Femur (tissue), 1 donor: ENCODE measurements at regions not wholly inside any gene's neighbourhood (a gene's known extent, or its start where the extent isn't known, plus 50 kb on each side); places are given as distances from the start of the nearest gene placed in this dataset.

ENCODE experiments used
- DNase-seq: peaks from one replicate; pipeline ENCODE4 v3.0.0-alpha.2; 2017

DNA sequence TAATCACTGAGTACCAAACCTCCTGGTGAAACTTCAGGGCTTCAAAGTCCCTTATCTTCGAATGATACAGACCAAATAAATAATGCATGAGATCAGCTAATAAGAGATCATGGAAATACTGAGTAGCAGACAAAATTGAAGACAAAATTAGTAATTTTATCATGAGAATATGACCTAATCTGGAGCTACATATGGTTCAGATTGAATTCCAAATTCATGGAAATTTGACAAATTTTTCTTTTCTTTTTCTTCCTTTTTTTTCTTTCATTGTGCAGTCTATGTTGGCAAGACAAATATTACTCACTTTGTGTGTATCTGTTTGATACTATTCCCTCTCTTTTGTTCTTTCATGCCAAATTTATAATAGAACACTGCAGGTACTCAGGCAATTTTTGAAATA, 218.1 kb upstream of the KCNJ16 start:
- DNase-seq, result no peak

DNA sequence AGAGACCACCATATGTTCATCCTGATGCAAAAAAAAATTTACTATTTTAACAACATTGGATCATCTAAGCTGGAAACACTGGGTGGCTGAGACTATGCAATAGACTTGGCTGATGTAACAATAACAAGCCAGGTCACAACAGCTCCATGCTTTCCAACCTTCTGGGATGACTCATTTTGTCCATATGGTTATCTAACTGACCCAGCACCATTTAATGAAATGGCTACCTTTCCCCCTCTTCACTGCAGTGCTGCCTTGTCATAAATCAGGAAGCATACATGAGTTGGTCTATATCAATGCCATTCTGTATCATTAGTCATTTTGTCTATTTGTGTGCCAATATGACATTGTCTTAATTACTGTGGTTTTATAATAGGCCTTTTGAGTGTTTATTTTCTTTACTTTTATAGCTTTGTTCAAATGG, 217.6 kb upstream of the KCNJ16 start:
- no peak for DNase-seq

DNA sequence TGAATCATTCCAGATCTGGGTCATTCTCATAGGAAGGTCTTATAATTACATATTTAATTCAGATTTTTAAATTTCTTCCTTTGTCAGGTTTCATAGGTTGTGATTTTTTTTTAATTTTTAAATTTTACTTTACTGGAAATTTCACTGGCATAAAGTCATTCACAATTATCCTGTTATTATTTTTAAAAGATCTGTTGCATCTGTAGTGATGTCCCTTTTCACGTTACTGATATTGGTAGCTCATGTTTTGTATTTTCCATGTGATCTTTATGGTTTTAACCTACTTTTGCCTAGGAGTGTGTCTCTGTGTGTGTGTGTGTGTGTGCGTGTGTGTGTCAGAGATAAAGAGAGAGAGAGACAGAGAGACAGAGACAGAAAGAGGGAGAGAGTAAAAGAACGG, 216.6 kb upstream of the KCNJ16 start:
- no peak for DNase-seq

DNA sequence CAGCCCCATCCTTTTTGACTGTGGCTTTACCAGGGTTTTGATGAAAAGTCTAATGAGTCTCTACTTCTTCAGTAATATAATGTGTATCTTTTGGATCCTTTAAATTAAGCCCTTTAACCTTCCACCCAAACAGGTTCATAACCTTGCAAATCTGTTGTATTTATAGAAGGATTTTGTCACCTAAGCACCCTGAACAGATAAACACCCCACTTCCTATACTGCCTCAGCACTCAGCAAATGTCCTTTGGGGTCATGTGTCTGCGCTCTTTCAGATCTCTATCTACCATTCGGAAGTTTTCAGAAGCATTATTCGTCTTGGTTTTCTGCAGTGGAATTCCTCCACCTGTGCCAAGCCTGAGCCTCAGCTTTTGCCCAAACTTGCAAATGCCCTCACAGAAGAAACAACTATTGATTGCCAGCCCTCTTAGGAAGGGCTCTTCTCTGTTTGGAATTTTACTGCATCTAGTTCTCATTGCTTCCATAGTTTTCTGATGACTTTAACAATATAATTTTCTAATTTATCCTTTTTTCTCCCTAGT, 214.8 kb upstream of the KCNJ16 start:
- no peak for DNase-seq

DNA sequence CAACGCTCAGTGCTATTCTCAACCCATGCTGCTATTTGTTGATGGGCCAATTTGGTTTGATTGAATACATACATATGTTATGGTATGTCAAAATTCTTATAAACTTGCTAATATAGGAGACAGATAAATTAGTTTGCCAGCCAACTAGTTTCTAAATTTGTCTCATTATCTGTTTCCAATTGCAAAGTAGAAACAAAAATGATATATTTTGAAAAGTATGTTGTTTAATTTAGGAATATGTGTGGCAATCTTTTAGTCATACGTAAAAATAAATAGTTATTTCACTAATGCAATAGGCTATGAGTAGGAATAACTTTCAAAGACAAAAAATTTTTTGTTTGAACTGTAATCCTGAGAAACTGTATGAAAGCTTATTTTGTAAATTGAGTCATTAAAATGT, 210.6 kb upstream of the KCNJ16 start:
- DNase-seq, result no peak

DNA sequence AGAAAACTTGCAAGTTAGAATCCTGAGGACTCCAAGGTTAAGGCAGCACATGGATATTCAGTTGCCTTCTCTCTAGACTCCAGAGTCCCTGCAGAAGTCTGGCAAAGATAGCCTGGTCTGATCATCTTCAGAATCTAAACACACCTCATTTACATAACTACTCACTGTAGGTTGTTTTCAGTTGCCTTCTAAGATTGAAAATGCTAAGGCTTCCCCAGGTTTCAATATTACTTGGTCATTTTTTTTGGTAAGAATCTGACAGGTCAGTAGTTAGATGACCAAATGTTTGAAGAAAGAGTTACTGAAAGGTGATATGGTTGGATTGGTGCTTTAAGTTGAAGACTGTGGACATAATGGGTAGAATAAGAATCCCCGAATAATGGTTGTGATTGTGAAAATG, 205.4 kb upstream of the KCNJ16 start:
- no peak for DNase-seq

DNA sequence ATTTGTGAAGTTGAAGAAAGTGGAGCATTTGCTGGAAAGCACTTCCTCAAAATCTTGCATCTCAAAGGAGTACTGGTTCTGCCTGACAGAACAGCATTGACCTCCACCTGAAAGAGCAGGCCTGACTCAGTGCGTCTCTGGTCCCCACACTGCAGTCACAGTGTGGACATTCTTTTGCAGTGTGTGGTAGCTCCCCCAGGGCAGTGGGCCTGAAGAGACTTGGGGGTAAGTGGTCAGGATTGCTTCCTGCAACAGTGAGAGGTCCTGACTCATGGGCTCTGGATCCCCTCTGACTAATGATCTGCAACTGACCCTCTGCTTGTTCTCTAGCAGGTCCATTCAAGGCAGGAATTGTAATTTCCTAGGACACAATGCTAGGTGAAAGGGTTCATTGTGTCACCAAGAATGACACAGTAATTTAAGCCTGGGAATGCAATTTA, 204.9 kb upstream of the KCNJ16 start:
- no peak for DNase-seq

DNA sequence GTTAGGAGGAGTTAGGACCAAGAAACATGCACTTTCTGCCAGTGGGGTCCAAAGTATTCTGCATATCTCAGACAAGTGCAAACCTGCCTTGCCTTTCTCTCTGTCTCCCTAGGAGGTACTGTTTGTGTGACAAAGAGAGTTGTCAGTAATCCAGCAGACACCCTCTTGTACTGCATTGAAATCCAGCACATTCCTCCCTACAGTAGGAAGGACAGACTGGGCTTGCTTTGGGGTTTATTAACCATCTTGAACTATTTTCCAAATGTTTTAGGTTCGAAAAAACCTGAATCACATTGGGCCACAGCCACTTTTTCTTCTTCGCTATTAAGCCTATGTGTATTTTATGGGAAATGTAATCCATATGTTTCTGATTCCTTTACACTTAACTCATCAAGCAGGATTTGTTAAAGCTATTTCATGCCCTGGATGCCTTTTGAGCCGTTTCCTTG, 204.2 kb upstream of the KCNJ16 start:
- peak; percentile 36 for DNase-seq

DNA sequence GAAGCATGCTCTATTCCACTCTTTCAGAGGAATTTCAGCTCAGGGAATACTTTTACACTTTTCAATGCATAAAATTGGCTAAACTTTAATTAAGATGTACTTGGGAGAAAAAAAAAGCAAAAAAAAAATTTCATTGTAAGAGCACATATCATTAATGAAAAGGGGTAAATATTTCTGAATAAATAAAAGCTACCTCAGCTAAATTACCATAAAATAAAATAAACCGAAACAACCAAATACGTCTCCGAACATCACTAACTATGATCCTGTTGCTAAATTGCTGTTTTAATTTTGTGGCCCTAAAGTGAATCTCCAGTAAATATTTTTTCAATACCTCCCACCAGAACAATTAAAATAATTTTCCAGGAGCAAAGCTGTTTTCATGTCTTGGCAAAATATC, 203.7 kb upstream of the KCNJ16 start:
- DNase-seq, result no peak

DNA sequence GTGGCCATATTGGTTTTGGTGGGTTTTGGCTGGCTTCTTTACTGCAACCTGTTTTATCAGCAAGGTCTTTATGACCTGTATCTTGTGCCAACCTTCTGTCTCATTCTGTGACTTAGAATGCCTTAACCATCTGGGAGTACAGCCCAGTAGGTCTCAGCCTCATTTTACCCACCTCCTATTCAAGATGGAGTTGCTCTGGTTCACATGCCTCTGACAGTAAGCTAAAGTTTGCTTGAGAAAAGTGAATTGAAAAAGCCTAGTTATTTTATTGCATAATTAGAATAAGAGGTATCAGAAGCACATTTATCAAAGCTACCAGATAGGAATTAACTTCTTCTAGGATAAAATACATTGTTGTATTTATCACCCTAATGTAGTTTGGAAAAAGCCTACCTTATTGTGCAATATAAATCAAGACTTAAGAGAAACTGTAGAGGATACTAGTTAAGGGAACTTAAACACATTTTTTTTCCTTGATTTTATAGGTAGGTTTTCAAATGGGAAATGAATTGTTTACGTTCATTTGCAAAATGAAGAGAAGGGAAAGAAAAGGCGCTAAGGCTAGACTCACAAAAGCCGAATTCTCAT, 202.3 kb upstream of the KCNJ16 start:
- no peak for DNase-seq

DNA sequence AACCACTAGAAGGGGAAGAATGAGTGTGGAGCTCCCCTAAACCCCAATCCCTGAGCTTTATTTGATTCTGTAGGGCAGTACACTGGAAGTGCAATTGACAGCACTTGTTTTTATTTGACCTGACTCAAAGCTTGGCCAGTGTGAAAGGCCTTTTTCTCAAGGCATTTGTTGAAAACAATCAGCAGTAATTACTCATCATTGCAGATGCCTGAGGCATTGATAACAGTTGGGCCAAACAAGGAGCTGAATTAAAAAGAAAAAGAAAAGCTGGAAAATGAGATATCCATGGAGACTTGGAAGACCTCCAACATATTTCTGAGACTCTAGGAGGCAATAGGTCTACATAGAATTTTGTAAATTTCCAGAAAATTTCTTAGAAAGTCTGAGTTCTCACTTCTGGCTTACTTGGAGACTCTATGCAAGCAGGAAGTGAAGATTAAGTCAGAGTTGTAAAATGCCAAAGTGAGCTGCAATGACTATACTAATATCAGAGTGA, 200.8 kb upstream of the KCNJ16 start:
- no peak for DNase-seq

DNA sequence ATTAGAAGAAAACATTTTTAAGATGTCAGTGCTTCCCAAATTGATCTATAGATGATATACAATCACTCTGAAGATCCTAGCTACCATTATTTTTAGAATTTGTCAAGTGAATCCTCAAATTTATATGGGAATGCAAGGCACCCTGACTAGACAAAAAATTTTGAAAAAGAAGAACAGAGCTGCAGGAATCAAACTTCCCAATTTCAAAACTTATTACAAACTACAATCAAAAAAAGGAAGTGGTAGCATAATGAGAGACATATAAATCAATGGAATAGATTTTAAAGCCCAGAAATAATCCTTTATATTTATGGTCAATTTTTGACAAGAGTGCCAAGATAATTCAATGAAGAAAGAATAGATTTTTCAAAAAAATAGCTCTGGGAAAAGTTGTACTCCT, 198.3 kb upstream of the KCNJ16 start:
- DNase-seq, result no peak

DNA sequence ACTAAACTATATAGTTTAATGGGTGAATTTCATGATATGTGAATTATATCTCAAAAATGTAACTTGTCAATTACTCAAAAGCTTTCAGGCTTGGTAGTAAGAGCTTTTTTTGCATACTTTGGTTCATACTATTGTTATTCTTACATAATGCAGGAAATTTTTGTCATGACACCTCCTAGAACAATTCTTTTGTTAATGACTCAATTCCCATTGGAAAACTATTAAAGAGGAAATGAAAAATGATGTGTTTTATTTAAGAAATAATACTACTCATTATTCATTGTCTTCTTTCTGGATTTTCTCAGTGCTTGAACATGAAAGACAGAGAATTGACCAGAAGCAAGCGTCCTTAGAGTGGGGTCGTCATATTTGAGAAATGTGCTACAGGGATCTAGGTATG, 196.4 kb upstream of the KCNJ16 start:
- no peak for DNase-seq

DNA sequence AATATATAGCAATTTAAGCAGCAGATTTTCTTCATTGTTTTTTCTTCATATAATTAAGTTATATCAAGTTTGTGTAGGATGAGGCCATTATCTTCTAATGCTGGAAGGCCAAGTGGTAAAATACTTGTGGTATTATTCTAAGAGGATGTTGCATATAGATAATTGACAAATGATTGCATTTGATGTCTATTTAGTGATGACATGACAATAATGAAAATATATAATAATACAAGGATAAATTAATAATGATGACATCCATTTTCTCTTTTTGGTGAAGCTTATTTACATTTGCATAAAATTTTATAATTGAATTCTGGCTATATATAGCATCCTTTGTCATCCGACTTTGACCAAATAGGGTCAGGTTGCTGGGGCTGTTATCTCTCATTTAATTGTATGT, 195.4 kb upstream of the KCNJ16 start:
- DNase-seq, result no peak

DNA sequence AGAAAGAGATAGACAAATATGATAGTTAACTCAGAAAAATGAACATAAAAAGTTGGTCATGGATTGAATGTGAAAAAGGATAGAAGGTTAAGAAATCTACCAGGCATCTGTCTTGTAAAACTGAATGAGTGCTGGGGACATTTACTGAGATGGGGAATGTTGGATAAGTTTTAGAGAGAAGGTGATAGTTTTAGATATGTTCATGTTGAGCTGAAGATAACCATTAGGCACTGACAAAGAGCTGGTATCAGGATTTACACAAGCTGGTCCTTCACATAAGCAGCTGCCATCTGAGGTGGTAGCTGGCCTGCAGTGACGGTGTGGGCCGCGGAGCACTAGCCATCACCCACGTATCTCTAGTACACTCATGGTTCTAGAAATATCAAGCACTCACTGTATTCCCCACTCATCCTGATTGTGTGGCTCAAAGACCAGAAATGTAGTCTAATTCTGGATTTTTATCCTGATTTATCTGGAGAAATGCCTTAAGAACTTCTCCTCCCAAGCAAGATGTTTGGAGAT, 194.4 kb upstream of the KCNJ16 start:
- no peak for DNase-seq

DNA sequence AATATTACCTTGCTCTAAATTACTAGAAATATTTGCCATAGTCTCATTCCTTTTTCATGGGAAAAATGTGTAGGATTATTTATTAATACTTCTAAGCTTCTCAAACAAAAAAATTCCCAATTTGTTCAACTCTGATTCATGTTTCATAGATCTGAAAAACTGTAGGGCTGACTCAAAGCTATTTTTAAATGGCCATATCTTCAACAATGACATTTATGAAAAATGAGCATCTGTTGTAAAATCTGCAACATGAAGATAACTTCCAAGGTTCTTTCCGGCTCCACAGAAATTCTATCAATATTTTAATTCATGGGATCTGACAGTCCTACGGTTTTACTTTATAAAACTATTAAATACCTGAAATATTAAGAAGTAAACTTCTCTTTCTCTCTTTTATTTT, 192.7 kb upstream of the KCNJ16 start:
- DNase-seq, result no peak

DNA sequence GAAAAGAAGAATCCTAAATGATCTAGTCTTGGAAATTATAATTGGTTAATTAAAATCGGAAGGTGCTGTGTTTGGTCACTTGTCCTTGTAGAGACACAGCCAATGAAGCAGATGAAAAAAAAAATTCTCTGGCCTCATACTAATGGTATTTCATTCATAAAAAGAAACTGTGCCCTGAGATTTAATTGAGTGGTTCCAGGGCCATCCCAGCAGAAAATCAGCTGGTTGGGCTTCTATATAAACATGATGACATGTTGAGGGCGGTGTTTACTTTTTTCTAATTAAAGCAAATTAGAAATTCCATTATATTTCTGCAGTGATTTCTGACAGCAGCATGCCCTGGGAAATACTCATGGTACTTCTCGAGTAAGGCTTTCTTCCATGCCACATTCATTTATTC, 191.9 kb upstream of the KCNJ16 start:
- DNase-seq, result no peak

DNA sequence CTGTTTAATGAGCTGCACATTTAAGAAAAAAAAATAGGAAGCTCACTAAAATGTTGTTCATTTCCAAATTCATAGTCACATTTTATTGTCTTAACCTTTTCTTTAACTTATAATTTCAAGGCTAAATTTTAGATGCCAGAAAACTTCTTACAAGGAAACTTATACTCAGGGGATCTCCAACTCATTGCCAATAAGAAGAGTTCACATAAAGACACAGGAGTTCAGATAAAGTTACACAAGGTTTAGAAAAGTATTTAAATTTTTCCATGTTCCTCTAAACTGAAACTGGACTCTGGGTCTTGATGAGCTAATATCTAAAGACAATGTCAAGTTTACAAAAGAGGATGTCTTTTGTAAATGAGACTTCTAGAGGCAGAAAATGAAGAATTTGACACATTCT, 190.7 kb upstream of the KCNJ16 start:
- no peak for DNase-seq

DNA sequence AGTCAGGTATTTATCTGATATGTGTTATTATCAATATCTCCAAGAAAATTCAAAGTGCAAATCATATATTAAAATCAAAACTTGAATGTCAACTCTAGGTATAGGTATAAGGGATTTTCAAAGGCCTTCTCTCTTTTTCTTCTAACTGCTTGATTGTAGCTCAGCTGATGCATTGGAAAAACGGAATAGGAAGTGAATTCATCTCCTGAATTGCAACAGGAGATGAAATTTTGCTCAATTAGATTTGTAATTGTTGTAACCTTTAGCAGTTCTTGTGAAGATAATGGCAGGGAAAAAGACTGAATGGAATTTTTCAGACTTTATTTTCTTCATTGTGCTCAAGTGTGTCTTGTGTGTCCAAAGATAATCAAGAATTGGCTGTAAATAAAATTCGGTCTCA, 190.2 kb upstream of the KCNJ16 start:
- no peak for DNase-seq

DNA sequence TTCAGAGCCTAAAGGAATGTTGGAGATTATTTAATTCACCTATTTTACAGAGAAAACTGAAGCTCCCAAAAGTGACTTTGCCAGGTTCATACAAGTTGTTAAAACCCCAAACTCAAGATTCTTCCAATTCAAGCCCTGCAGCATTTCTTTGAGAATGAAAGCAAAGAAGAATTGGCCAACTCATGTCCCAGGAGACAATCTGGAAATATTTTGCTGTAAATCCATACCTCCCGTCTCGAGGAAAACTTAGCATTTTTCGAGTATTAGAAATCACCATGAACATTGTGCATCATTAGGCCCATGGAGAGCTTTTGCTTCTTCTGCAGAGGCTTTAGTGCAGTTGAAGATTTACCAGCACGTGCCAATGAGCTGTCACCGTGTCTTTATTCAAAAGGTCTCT, 176.4 kb upstream of the KCNJ16 start:
- no peak for DNase-seq

DNA sequence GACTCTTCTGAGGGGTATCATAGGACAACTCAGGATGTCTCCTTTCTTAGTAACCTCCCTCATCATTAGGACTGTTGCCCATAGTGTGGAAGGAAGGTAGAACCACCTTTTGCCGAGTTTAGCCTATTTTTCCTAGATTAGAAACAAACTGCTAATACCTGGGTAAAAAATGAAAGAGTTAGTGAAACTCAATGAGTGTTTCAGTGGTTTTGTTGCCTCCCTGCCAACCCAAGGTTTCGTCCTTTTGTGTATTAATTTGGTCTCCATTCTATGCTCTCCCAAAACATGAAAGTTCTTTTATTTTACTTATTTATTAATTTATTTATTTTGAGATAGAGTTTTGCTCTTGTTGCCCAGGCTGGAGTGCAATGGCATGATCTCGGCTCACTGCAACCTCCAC, 174.9 kb upstream of the KCNJ16 start:
- no peak for DNase-seq

DNA sequence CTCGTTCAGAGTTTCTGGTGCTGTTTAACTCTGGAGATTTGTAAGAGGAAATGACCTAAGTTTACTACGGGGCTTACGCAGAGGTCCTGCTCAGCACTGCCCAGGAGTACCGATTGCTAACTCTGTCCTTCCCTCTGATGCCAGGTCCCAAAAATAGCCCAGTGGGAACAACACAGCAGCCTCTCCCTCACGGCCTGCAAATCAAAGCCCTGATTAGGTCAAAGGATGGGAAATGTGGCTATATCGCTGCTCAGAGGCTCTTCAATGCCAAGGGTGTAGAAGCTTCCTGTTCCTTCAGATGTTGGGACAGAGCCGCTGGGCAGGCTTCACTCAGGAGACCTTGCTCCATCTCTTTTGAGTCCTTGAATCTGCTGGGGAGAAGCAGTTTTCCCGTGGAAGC, 174.2 kb upstream of the KCNJ16 start:
- peak; percentile 27 for DNase-seq

DNA sequence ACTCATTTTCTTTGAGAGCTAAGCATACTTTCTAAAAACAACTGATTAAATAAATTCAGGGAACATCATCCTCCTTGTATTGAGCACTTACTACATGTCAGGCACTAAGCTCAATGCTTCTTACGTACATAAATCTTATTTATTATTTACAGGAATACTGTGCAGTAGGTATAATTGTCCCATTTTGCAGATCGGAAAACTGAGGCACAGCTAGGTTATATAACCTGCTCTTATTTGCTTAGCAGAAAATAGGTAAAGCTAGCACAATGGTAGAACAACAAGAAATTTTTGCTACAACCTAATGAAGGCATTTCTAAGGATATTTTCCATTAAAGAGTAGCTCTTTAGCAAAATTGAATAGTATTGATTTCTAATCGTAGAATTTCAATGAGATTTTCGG, 168.7 kb upstream of the KCNJ16 start:
- no peak for DNase-seq

DNA sequence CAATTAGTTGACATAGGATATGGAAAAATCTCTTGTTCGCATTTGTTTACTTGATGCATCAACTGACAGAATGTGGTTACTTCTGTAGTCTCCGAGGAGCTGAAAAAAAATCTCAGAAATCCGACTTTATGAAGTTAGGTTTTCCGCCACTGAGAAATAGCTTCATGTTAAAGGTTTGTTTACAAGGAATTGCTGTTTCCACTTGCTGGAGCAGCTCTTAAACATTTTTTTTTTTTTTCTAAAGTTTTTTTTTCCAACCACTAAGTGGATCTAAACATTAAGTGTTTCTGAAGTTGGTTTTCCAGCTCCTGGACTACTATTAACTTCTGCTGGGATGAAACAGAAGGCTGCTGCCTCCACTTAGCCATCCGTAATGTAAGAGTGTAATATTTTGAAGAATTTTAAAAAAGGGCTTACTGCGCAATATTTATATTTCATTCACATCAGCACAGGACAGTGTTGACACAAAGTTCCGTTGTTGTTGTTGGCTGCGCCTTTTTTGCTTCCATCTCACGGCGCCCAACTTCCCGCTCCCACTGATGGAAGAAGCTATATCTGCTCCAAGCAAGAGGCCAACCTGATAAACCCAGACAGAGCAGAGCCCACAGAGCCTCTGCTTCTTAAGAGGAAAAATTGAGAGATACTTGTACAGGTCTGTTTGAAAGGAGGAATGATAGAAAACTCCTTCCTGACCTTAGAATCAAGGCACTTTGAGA, 167.7 kb upstream of the KCNJ16 start:
- no peak for DNase-seq
